SU-DHL-6 (cell line): ENCODE measurements at regions not wholly inside any gene's neighbourhood (a gene's known extent, or its start where the extent isn't known, plus 50 kb on each side); places are given as distances from the start of the nearest gene placed in this dataset.

Source experiments
- H2AFZ ChIP-seq: fragments of 200-600 bp; sonication (generic); 2 replicates; pipeline ENCODE4 v1.6.1; 2014; ENCODE audit warnings: low read depth, mild to moderate bottlenecking, moderate library complexity, mixed read lengths, antibody characterized with exemption, low read length; ENCODE audit not compliant: severe bottlenecking
- H3F3A ChIP-seq: fragments of 200-600 bp; shearing (Covaris generic); 2 replicates; pipeline ENCODE4 v1.6.0; 2016; ENCODE audit warnings: antibody characterized with exemption, mild to moderate bottlenecking; ENCODE audit not compliant: insufficient read depth
- H3K27ac ChIP-seq: fragments of 200-600 bp; sonication (generic); 2 replicates; pipeline ENCODE4 v1.5.1; 2016; ENCODE audit warnings: low read depth, mild to moderate bottlenecking, low read length, moderate library complexity, mixed read lengths
- H3K27me3 ChIP-seq: fragments of 200-600 bp; sonication (generic), shearing (Covaris generic); 2 replicates; pipeline ENCODE4 v1.6.0; 2014; ENCODE audit warnings: mild to moderate bottlenecking, low read length
- H3K36me3 ChIP-seq: fragments of 200-600 bp; sonication (generic); 2 replicates; pipeline ENCODE4 v1.6.1; 2014; ENCODE audit warnings: mild to moderate bottlenecking, low read length, mixed read lengths
- H3K4me2 ChIP-seq: fragments of 300-600, 200-600 bp; shearing (Covaris generic), sonication (generic); 2 replicates; pipeline ENCODE4 v1.6.0; 2014; ENCODE audit warnings: low read length, low read depth, mild to moderate bottlenecking; ENCODE audit not compliant: poor library complexity, severe bottlenecking
- H3K4me3 ChIP-seq: fragments of 200-600 bp; sonication (generic); 2 replicates; pipeline ENCODE4 v1.5.1; 2014; ENCODE audit warnings: antibody characterized with exemption, low read length, mild to moderate bottlenecking, mixed read lengths; ENCODE audit not compliant: insufficient read depth, poor library complexity, severe bottlenecking
- H3K79me2 ChIP-seq: fragments of 200-600 bp; sonication (generic); 2 replicates; pipeline ENCODE4 v1.6.1; 2014; ENCODE audit warnings: mild to moderate bottlenecking, low read length, moderate library complexity; ENCODE audit not compliant: insufficient read depth
- H3K9ac ChIP-seq: fragments of 200-600 bp; sonication (generic); 2 replicates; pipeline ENCODE4 v1.7.0; 2014; ENCODE audit warnings: mild to moderate bottlenecking, low read length
- H3K9me2 ChIP-seq: fragments of 200-600 bp; sonication (generic); replicated peaks from 2 replicates; pipeline ENCODE4 v1.6.1; 2014; ENCODE audit warnings: low read length; ENCODE audit not compliant: insufficient read depth
- H3K9me3 ChIP-seq: fragments of 200-600 bp; sonication (generic); 2 replicates; pipeline ENCODE4 v1.6.1; 2014; ENCODE audit warnings: low read length, mixed read lengths; ENCODE audit not compliant: insufficient read depth
- H4K20me1 ChIP-seq: fragments of 200-600 bp; sonication (generic); 2 replicates; pipeline ENCODE4 v1.6.1; 2014; ENCODE audit warnings: low read depth, mild to moderate bottlenecking, antibody characterized with exemption, low read length, moderate library complexity, mixed read lengths
- CTCF ChIP-seq: fragments of 200-600 bp; sonication (generic); IDR thresholded peaks from one replicate; pipeline ENCODE4 v1.5.1; 2017; ENCODE audit warnings: antibody characterized with exemption, mild to moderate bottlenecking, low read length, moderate library complexity; ENCODE audit not compliant: insufficient read depth, poor library complexity, severe bottlenecking
- EZH2phosphoT487 ChIP-seq: fragments of 200-600 bp; sonication (generic), shearing (Covaris generic); conservative IDR thresholded peaks from 2 replicates; pipeline ENCODE4 v1.6.1; 2018; ENCODE audit warnings: mild to moderate bottlenecking, antibody characterized with exemption, low read length, moderate library complexity, mixed read lengths

GRCh38 chr6:22694092-22694724, 124.8 kb downstream of the HDGFL1 start:
- H3K4me3 ChIP-seq, result no peak overlapping the region
- H2AFZ ChIP-seq, result no peak overlapping the region
- no peaks in the 10 kb centered on the region for H4K20me1 ChIP-seq
- H3F3A ChIP-seq, result no peaks in the 10 kb centered on the region
- H3K4me2 ChIP-seq, result no peak overlapping the region
- H3K9me2 ChIP-seq, result no peaks in the 10 kb centered on the region
- no peaks in the 10 kb centered on the region for H3K79me2 ChIP-seq
- no peak overlapping the region for H3K27ac ChIP-seq
- H3K27me3 ChIP-seq, result no peaks in the 10 kb centered on the region
- TF ChIP-seq EZH2phosphoT487, result no peak
- no peak for TF ChIP-seq CTCF
- H3K9ac ChIP-seq, result no peak overlapping the region
- H3K36me3 ChIP-seq, result no peaks in the 10 kb centered on the region
- 0 out of 2 replicates have a peak, but pooled peaks cover 3% of the 10 kb centered on the region for H3K9me3 ChIP-seq

GRCh38 chr6:22696481-22696880, 127.1 kb downstream of the HDGFL1 start:
- Histone ChIP-seq H2AFZ (no peak overlapping the region), H3K36me3 (no peaks in the 10 kb centered on the region), H3K27me3 (no peaks in the 10 kb centered on the region), H3K4me2 (no peak overlapping the region), H3K79me2 (no peaks in the 10 kb centered on the region), H3K4me3 (no peak overlapping the region), H3K9ac (no peak overlapping the region), H3K9me3 (no peaks in the 10 kb centered on the region), H4K20me1 (no peaks in the 10 kb centered on the region), H3F3A (no peaks in the 10 kb centered on the region), H3K9me2 (no peaks in the 10 kb centered on the region), H3K27ac (no peak overlapping the region)
- TF ChIP-seq CTCF (no peak), EZH2phosphoT487 (no peak)

GRCh38 chr6:22697306-22697705, 127.9 kb downstream of the HDGFL1 start:
- Histone ChIP-seq H3K27me3 (no peaks in the 10 kb centered on the region), H3K4me3 (no peak overlapping the region), H3K9me3 (no peaks in the 10 kb centered on the region), H3K4me2 (no peak overlapping the region), H4K20me1 (no peaks in the 10 kb centered on the region), H3K27ac (no peak overlapping the region), H3K9ac (no peak overlapping the region), H3F3A (no peaks in the 10 kb centered on the region), H3K36me3 (no peaks in the 10 kb centered on the region), H2AFZ (no peak overlapping the region), H3K9me2 (no peaks in the 10 kb centered on the region), H3K79me2 (no peaks in the 10 kb centered on the region)
- TF ChIP-seq CTCF, result no peak

GRCh38 chr6:22699151-22699550, 129.8 kb downstream of the HDGFL1 start:
- no peaks in the 10 kb centered on the region for H3K79me2 ChIP-seq
- H3K36me3 ChIP-seq, result no peaks in the 10 kb centered on the region
- no peaks in the 10 kb centered on the region for H3K9me2 ChIP-seq
- no peak overlapping the region for H2AFZ ChIP-seq
- H3K4me3 ChIP-seq, result no peak overlapping the region
- no peak overlapping the region for H3K4me2 ChIP-seq
- no peaks in the 10 kb centered on the region for H3K27me3 ChIP-seq
- H3F3A ChIP-seq, result no peaks in the 10 kb centered on the region
- no peak overlapping the region for H3K9ac ChIP-seq
- no peak overlapping the region for H3K27ac ChIP-seq
- no peak for TF ChIP-seq CTCF
- no peak for TF ChIP-seq EZH2phosphoT487
- H4K20me1 ChIP-seq, result no peaks in the 10 kb centered on the region
- no peaks in the 10 kb centered on the region for H3K9me3 ChIP-seq
